ENCODE measurements at regions not wholly inside any gene's neighbourhood (a gene's known extent, or its start where the extent isn't known, plus 50 kb on each side); places are given as distances from the start of the nearest gene placed in this dataset.

GRCh38 chr6:140777780-140778179 is 1354.9 kb upstream of the GJE1 start:
- TF ChIP-seq ZNF780A (CRISPR knock-in tag; IDR thresholded peaks at IDR 0.05) (no peak), ZNF3 (CRISPR knock-in tag; IDR thresholded peaks at IDR 0.05) (no peak), KDM4B (IDR thresholded peaks at IDR 0.05; ENCODE audit: borderline replicate concordance in 2 of 2, low read depth in 1 of 2) (no peak), NR1H2 (CRISPR knock-in tag; IDR thresholded peaks at IDR 0.05) (no peak), ZNF586 (CRISPR knock-in tag; conservative IDR thresholded peaks at IDR 0.05) (no peak)

Data from K562 (cell line).